Skeletal muscle cell (primary cell): ENCODE measurements at regions not wholly inside any gene's neighbourhood (a gene's known extent, or its start where the extent isn't known, plus 50 kb on each side); places are given as distances from the start of the nearest gene placed in this dataset.
"Not testable (repeated sequence)": the region's sequence is repeated elsewhere in the genome, so short reads cannot be mapped to it uniquely, and the experiment has no call there.

Experiments
- DNase-seq: peaks from one replicate; pipeline ENCODE4 v3.0.0-alpha.2; 2010; ENCODE audit warnings: low read depth
- H3K4me3 ChIP-seq: 2 replicates; pipeline ENCODE4 v1.5.1; 2011; ENCODE audit warnings: low read depth, mild to moderate bottlenecking, control low read depth, low read length, moderate library complexity

GRCh38 chr20:53874104-53874503, 196.3 kb downstream of the BCAS1 start:
- H3K4me3 ChIP-seq, result no peak overlapping the region
- no peak for DNase-seq

- no peak overlapping the region for H3K4me3 ChIP-seq
- no peak for DNase-seq
Observed at GRCh38 chr20:53873230-53873604, 197.2 kb downstream of the BCAS1 start.

GRCh38 chr20:53872561-53873229, 197.7 kb downstream of the BCAS1 start:
- no peak for DNase-seq

GRCh38 chr20:53872081-53872541, 198.3 kb downstream of the BCAS1 start:
- no peak overlapping the region for H3K4me3 ChIP-seq
- DNase-seq, result no peak

More at GRCh38 chr20:53872561-53873229, 197.7 kb downstream of the BCAS1 start:
- no peak overlapping the region for H3K4me3 ChIP-seq

GRCh38 chr20:53871541-53871940, 198.9 kb downstream of the BCAS1 start:
- no peak overlapping the region for H3K4me3 ChIP-seq
- DNase-seq, result no peak

GRCh38 chr20:53870426-53871315, 199.7 kb downstream of the BCAS1 start:
- no peak for DNase-seq

GRCh38 chr20:53869466-53870258, 200.7 kb downstream of the BCAS1 start:
- no peak overlapping the region for H3K4me3 ChIP-seq
- no peak for DNase-seq

More at GRCh38 chr20:53870426-53871315, 199.7 kb downstream of the BCAS1 start:
- H3K4me3 ChIP-seq, result no peak overlapping the region

GRCh38 chr20:53867741-53868351, 202.5 kb downstream of the BCAS1 start:
- H3K4me3 ChIP-seq, result no peak overlapping the region
- DNase-seq, result no peak

GRCh38 chr20:53866794-53867740, 203.3 kb downstream of the BCAS1 start:
- DNase-seq, result no peak
- no peak overlapping the region for H3K4me3 ChIP-seq

- H3K4me3 ChIP-seq, result no peak overlapping the region
- no peak for DNase-seq
Observed at GRCh38 chr20:53865901-53866793, 204.2 kb downstream of the BCAS1 start.

GRCh38 chr20:53864765-53865683, 205.4 kb downstream of the BCAS1 start:
- DNase-seq, H3K4me3 ChIP-seq: not testable (repeated sequence)

GRCh38 chr20:53863923-53864641, 206.3 kb downstream of the BCAS1 start:
- DNase-seq, H3K4me3 ChIP-seq: not testable (repeated sequence)

- not testable (repeated sequence) for DNase-seq, H3K4me3 ChIP-seq
Observed at GRCh38 chr20:53863535-53863922, 206.9 kb downstream of the BCAS1 start.

GRCh38 chr20:53863039-53863438, 207.4 kb downstream of the BCAS1 start:
- DNase-seq, H3K4me3 ChIP-seq: not testable (repeated sequence)

- H3K4me3 ChIP-seq, DNase-seq: not testable (repeated sequence)
Observed at GRCh38 chr20:53862490-53862889, 207.9 kb downstream of the BCAS1 start.

GRCh38 chr20:53862136-53862397, 208.3 kb downstream of the BCAS1 start:
- not testable (repeated sequence) for H3K4me3 ChIP-seq, DNase-seq
